Natural killer cell (primary cell): ENCODE measurements at regions not wholly inside any gene's neighbourhood (a gene's known extent, or its start where the extent isn't known, plus 50 kb on each side); places are given as distances from the start of the nearest gene placed in this dataset.
"Not testable (repeated sequence)": the region's sequence is repeated elsewhere in the genome, so short reads cannot be mapped to it uniquely, and the experiment has no call there.

Experiments
- ATAC-seq, 3 donors: fragments of 150-1000 bp in 2 of 3; fragments of 200-7000 bp in 1 of 3; cut with Tn5 transposase; 1 replicate in 1 of 3; 2 replicates in 2 of 3; pipeline ENCODE4 v1.10.0; 2021; ENCODE audit warnings: mild to moderate bottlenecking in 2 of 3, moderate library complexity in 2 of 3
- DNase-seq, 2 donors: peaks; one replicate each; pipeline versions ENCODE4 v3.0.0 to v3.0.0-alpha.2; 2013 to 2021; ENCODE audit warnings: mixed read lengths in 1 of 2
- H3K27ac ChIP-seq: one replicate; pipeline ENCODE4 v1.5.1; 2013; ENCODE audit warnings: mild to moderate bottlenecking, low read length
- H3K27me3 ChIP-seq: one replicate; pipeline ENCODE4 v1.6.1; 2013; ENCODE audit warnings: low read length; ENCODE audit not compliant: control insufficient read depth, insufficient read depth
- H3K36me3 ChIP-seq: one replicate; pipeline ENCODE4 v1.6.1; 2013; ENCODE audit warnings: low read length; ENCODE audit not compliant: control insufficient read depth, insufficient read depth
- H3K4me1 ChIP-seq: one replicate; pipeline ENCODE4 v1.6.1; 2013; ENCODE audit warnings: low read length; ENCODE audit not compliant: control insufficient read depth, insufficient read depth
- H3K4me3 ChIP-seq: one replicate; pipeline ENCODE4 v1.5.1; 2013; ENCODE audit warnings: low read length
- H3K9me3 ChIP-seq: one replicate; pipeline ENCODE4 v1.6.1; 2013; ENCODE audit warnings: low read length; ENCODE audit not compliant: control insufficient read depth, insufficient read depth
- H3K27ac Mint-ChIP-seq, 2 donors: one replicate each; pipeline ENCODE4 v1.8.0; 2022; ENCODE audit warnings: mild to moderate bottlenecking in 2 of 2, mixed read lengths in 2 of 2, moderate library complexity in 1 of 2
- H3K27me3 Mint-ChIP-seq, 2 donors: one replicate each; pipeline ENCODE4 v1.8.0; 2022; ENCODE audit warnings: low read depth in 2 of 2, mixed read lengths in 2 of 2
- H3K36me3 Mint-ChIP-seq: one replicate; pipeline ENCODE4 v1.8.0; 2022; ENCODE audit warnings: mixed read lengths
- H3K4me1 Mint-ChIP-seq, 2 donors: one replicate each; pipeline ENCODE4 v1.8.0; 2022; ENCODE audit warnings: mixed read lengths in 2 of 2
- H3K4me3 Mint-ChIP-seq: one replicate; pipeline ENCODE4 v1.8.0; 2022; ENCODE audit warnings: mild to moderate bottlenecking, moderate library complexity, mixed read lengths
- H3K9me3 Mint-ChIP-seq, 2 donors: one replicate each; pipeline ENCODE4 v1.8.0; 2022; ENCODE audit warnings: mixed read lengths in 2 of 2
- WGBS: methylation state at CpG from one replicate; pipeline ENCODE4 v1.1.7; 2013; ENCODE audit warnings: missing lambda C conversion rate; ENCODE audit not compliant: insufficient coverage; 5-methylcytosine and 5-hydroxymethylcytosine counted together
- intact Hi-C: fragments of 100-400 bp; cut with micrococcal nuclease; formaldehyde crosslinking; loops from one replicate; pipeline ENCODE4 v1.14.2; 2022
- TF ChIP-seq, protein P1 (sequence below): fragments of 200-600 bp; IDR thresholded peaks from one replicate; pipeline ENCODE4 v1.8.0; 2022; ENCODE audit warnings: antibody characterized with exemption

GRCh38 chr2:11080253-11081115 is 74.8 kb upstream of the SLC66A3 start:
- Histone ChIP-seq H3K27ac (no peak overlapping the region), H3K4me1 (no peaks in the 10 kb centered on the region), H3K36me3 (no peaks in the 10 kb centered on the region), H3K4me3 (no peak overlapping the region), H3K9me3 (no peaks in the 10 kb centered on the region), H3K27me3 (no peaks in the 10 kb centered on the region)
- TF ChIP-seq, protein P1, sequence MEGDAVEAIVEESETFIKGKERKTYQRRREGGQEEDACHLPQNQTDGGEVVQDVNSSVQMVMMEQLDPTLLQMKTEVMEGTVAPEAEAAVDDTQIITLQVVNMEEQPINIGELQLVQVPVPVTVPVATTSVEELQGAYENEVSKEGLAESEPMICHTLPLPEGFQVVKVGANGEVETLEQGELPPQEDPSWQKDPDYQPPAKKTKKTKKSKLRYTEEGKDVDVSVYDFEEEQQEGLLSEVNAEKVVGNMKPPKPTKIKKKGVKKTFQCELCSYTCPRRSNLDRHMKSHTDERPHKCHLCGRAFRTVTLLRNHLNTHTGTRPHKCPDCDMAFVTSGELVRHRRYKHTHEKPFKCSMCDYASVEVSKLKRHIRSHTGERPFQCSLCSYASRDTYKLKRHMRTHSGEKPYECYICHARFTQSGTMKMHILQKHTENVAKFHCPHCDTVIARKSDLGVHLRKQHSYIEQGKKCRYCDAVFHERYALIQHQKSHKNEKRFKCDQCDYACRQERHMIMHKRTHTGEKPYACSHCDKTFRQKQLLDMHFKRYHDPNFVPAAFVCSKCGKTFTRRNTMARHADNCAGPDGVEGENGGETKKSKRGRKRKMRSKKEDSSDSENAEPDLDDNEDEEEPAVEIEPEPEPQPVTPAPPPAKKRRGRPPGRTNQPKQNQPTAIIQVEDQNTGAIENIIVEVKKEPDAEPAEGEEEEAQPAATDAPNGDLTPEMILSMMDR = no peak
- Mint-ChIP-seq H3K4me3 (no peak overlapping the region), H3K27me3 (peaks cover 8 to 17% of the 10 kb centered on the region in 2 donors), H3K36me3 (no peaks in the 10 kb centered on the region), H3K27ac (no peak overlapping the region), H3K4me1 (no peaks in the 10 kb centered on the region), H3K9me3 (no peaks in the 10 kb centered on the region)
- ATAC-seq (no peak), DNase-seq (no peak)
- WGBS = 91% methylated on average over 14 of the region's 20 CpGs
- intact Hi-C loops = no loop called here

GRCh38 chr2:11082880-11083279 is 72.4 kb upstream of the SLC66A3 start:
- H3K36me3 Mint-ChIP-seq = no peaks in the 10 kb centered on the region
- intact Hi-C loops = no loop called here
- no peak overlapping the region for H3K27ac ChIP-seq
- H3K27me3 ChIP-seq = no peaks in the 10 kb centered on the region
- TF ChIP-seq, protein P1 = no peak
- no peak for ATAC-seq
- peaks cover 7 to 29% of the 10 kb centered on the region in 2 donors for H3K27me3 Mint-ChIP-seq
- H3K4me1 Mint-ChIP-seq = no peaks in the 10 kb centered on the region
- H3K4me3 ChIP-seq = no peak overlapping the region
- WGBS = 95% methylated on average over 5 of the region's 6 CpGs
- H3K36me3 ChIP-seq = no peaks in the 10 kb centered on the region
- no peak overlapping the region for H3K27ac Mint-ChIP-seq
- H3K4me1 ChIP-seq = no peaks in the 10 kb centered on the region
- H3K4me3 Mint-ChIP-seq = no peak overlapping the region
- H3K9me3 Mint-ChIP-seq = no peaks in the 10 kb centered on the region
- H3K9me3 ChIP-seq = no peaks in the 10 kb centered on the region
- no peak for DNase-seq

DNA sequence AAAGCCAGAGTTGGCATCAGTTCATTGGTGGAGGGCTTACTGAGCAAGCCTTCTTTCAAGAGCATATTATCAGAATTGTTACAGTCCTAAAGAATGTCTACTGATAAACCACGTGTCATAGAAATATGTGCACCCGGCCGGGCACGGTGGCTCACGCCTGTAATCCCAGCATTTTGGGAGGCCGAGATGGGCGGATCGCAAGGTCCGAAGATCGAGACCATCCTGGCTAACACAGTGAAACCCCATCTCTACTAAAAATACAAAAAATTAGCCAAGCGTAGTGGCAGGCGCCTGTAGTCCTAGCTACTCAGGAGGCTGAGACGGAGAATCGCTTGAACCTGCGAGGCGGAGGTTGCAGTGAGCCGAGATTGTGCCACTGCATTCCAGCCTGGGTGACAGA is 66.4 kb upstream of the SLC66A3 start:
- DNase-seq, H3K9me3 ChIP-seq, H3K4me1 ChIP-seq, H3K36me3 ChIP-seq, H3K4me3 Mint-ChIP-seq, H3K27me3 ChIP-seq, intact Hi-C loops, H3K9me3 Mint-ChIP-seq, H3K27ac Mint-ChIP-seq, H3K36me3 Mint-ChIP-seq, H3K27ac ChIP-seq, H3K4me1 Mint-ChIP-seq, ATAC-seq, H3K4me3 ChIP-seq: not testable (repeated sequence)
- 94% methylated on average over 16 of the region's 17 CpGs for WGBS
- peaks cover 5 to 30% of the 10 kb centered on the region in 2 donors for H3K27me3 Mint-ChIP-seq

GRCh38 chr2:11090187-11090586 is 65.1 kb upstream of the SLC66A3 start:
- no peaks in the 10 kb centered on the region for H3K9me3 Mint-ChIP-seq
- peaks cover 5 to 26% of the 10 kb centered on the region in 2 donors for H3K27me3 Mint-ChIP-seq
- Histone ChIP-seq H3K27me3 (no peaks in the 10 kb centered on the region), H3K36me3 (no peaks in the 10 kb centered on the region), H3K4me1 (no peaks in the 10 kb centered on the region), H3K4me3 (no peak overlapping the region), H3K27ac (no peak overlapping the region), H3K9me3 (no peaks in the 10 kb centered on the region)
- 73% methylated on average over 1 of the region's 2 CpGs for WGBS
- intact Hi-C loops = no loop called here
- no peaks in the 10 kb centered on the region for H3K36me3 Mint-ChIP-seq
- H3K4me1 Mint-ChIP-seq = no peaks in the 10 kb centered on the region
- H3K4me3 Mint-ChIP-seq = no peak overlapping the region
- TF ChIP-seq, protein P1 = no peak
- no peak for DNase-seq
- ATAC-seq = no peak
- no peak overlapping the region for H3K27ac Mint-ChIP-seq
